ENCODE measurements at regions not wholly inside any gene's neighbourhood (a gene's known extent, or its start where the extent isn't known, plus 50 kb on each side); places are given as distances from the start of the nearest gene placed in this dataset.

DNA sequence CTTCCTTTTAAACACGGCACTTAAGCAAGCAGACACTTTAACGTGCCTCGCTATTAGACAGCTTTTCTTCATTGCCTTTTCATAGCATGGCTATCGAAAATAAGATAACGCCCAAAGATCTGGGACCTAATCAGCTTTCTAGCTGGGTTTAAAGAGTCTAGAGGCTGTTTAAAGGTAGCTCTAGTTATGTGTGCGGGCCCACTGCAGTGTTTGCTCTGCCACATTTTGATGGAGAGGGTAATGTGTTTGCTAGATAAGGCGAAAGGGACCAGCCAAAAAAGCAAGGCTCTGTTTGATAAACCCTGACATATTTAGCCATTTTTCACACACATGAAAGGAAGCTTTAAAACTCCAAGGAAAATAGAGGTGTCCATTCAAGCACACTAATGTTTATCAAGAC lies 91.6 kb downstream of the NR2F2 start:
- ATAC-seq (replicated peaks) (no peak), DNase-seq (no peak)
- H3K36me3 Mint-ChIP-seq: no peaks in the 10 kb centered on the region
- peaks cover 2 to 5% of the 10 kb centered on the region in 2 donors for H3K4me1 Mint-ChIP-seq
- H3K27ac Mint-ChIP-seq: no peak overlapping the region
- H3K4me3 Mint-ChIP-seq: no peak overlapping the region
- no peaks in the 10 kb centered on the region for H3K9me3 Mint-ChIP-seq
- H3K27me3 Mint-ChIP-seq: peaks cover 25 to 40% of the 10 kb centered on the region in 2 donors

DNA sequence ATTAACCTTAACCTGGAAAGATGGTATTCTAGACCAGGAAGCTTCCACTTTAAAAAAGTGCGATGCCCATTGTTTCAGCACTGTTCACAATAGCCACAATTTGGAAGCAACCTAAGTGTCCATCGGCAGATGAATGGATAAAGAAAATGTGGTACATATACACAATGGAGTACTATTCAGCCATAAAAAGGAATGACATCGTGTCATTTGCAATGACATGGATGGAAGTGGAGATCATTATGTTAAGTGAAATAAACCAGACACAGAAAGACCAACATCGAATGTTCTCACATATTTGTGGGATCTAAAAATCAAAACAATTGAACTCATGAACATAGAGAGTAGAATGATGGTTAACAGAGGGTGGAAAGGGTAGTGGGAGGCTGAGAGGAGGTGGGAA lies 94.2 kb downstream of the NR2F2 start:
- Mint-ChIP-seq H3K36me3 (no peaks in the 10 kb centered on the region), H3K27me3 (peaks cover 8 to 15% of the 10 kb centered on the region in 2 donors), H3K4me1 (no peaks in the 10 kb centered on the region), H3K27ac (no peak overlapping the region), H3K4me3 (no peak overlapping the region), H3K9me3 (no peaks in the 10 kb centered on the region)
- no peak for ATAC-seq (replicated peaks)
- DNase-seq: no peak

DNA sequence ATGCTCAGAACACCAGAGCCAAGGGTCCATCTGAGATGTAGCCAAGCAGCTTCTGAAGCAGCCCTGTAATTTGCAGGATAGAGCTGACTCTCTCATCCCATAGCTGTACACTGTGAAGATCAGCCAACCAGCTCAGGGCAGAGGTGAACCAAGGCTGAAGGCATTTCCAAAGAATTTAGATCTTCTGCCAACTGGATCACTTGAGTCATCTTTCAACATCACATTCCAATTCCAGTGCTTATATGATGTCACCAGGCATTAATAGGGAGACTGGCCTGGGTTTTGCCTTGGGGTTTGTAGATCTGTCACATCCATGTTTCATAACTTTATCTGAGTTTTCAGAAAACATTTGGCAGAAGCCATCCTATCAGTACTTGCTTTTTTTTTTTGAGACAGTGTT lies 98.2 kb downstream of the NR2F2 start:
- no peaks in the 10 kb centered on the region for H3K4me1 Mint-ChIP-seq
- DNase-seq (no peak), ATAC-seq (replicated peaks) (no peak)
- no peak overlapping the region for H3K27ac Mint-ChIP-seq
- no peak overlapping the region for H3K4me3 Mint-ChIP-seq
- H3K27me3 Mint-ChIP-seq: no peaks in the 10 kb centered on the region
- no peaks in the 10 kb centered on the region for H3K36me3 Mint-ChIP-seq
- H3K9me3 Mint-ChIP-seq: no peaks in the 10 kb centered on the region

DNA sequence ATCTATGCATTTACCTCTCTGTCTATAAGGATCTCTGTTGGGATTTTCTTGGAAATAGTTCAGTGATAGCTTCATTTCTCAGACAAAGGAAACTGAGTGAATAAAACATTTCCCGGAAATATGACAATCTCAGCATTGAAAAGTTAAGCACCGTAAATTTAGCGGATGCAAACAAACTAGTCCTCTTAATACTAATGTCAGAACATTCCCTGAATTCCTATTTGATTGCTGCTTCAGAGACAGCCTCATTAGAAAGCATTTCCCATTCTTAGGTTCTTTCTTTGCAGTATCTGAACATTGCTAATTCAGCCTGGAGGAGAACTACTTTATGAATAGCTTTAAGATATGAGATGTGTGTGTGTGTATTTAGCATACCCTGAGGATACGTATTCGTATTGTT lies 101.3 kb downstream of the NR2F2 start:
- Mint-ChIP-seq H3K4me1 (no peaks in the 10 kb centered on the region), H3K9me3 (no peaks in the 10 kb centered on the region), H3K36me3 (no peaks in the 10 kb centered on the region), H3K27me3 (no peaks in the 10 kb centered on the region), H3K27ac (no peak overlapping the region), H3K4me3 (no peak overlapping the region)
- DNase-seq (no peak), ATAC-seq (replicated peaks) (no peak)

DNA sequence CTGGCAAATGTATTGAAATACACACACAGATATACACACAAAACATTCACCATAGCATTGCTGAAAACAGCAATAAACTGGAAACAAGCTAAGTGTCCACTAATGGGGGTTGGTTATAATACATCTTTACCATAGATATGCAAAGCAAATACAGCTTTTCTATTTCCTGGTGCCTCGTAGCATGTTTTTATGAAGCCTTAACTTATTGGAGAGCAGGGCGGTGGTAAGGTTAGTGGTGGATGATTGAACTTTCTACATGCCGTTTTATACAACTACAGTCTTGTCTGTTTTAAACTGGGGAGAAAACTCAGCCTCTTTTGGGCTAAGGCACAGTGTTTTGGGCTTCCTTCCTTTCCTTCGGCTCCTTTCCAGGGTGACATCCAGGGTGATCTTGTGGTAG lies 104.5 kb downstream of the NR2F2 start:
- DNase-seq (no peak), ATAC-seq (replicated peaks) (no peak)
- no peak overlapping the region for H3K27ac Mint-ChIP-seq
- H3K4me1 Mint-ChIP-seq: no peaks in the 10 kb centered on the region
- no peaks in the 10 kb centered on the region for H3K9me3 Mint-ChIP-seq
- no peaks in the 10 kb centered on the region for H3K36me3 Mint-ChIP-seq
- no peak overlapping the region for H3K4me3 Mint-ChIP-seq
- H3K27me3 Mint-ChIP-seq: no peaks in the 10 kb centered on the region

DNA sequence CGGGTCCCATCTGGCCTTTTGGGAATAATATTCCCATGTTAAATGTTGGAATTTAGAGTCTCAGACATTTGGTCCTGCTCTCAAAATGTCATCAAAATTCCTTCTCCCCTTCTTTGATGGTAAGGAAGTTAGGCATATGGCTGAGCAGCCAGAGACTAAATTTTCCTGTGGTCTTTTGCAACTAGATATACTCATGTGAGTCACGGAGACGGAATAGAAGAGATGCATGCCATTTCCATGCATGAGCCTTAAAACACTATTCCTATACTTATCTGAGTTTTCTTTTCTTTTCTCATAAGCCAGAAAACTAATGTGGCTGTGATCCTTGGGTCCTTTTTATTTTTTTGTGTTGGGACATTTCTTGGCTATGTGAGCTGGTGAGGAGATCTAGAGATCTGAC lies 105.3 kb downstream of the NR2F2 start:
- H3K4me3 Mint-ChIP-seq: no peak overlapping the region
- no peaks in the 10 kb centered on the region for H3K9me3 Mint-ChIP-seq
- ATAC-seq (replicated peaks) (no peak), DNase-seq (no peak)
- H3K36me3 Mint-ChIP-seq: no peaks in the 10 kb centered on the region
- H3K4me1 Mint-ChIP-seq: no peaks in the 10 kb centered on the region
- no peak overlapping the region for H3K27ac Mint-ChIP-seq
- H3K27me3 Mint-ChIP-seq: no peaks in the 10 kb centered on the region

DNA sequence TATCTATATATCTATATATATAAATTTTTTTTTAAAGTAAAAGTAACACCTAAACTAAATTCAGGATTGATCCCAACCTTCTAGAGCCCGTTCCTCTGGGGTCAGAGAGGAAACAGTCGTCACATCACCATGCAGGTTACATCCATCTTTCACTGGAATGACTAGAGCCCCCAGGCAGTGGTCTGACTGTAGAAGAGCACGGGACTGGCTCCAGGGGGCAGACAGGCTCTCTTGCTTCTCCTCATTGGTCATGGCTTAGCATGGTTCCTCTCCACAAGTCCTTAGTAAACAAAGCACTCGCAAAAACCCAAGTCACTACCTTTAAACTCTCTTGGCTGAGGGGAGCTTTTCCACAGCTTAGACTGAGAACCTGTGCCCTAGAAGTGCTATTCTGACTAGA lies 110.5 kb downstream of the NR2F2 start:
- no peak for ATAC-seq (replicated peaks)
- DNase-seq: no peak
- no peak overlapping the region for H3K27ac Mint-ChIP-seq
- H3K36me3 Mint-ChIP-seq: no peaks in the 10 kb centered on the region
- H3K4me3 Mint-ChIP-seq: no peak overlapping the region
- H3K9me3 Mint-ChIP-seq: peaks cover 0 to 1% of the 10 kb centered on the region in 2 donors
- no peaks in the 10 kb centered on the region for H3K4me1 Mint-ChIP-seq
- H3K27me3 Mint-ChIP-seq: no peaks in the 10 kb centered on the region

DNA sequence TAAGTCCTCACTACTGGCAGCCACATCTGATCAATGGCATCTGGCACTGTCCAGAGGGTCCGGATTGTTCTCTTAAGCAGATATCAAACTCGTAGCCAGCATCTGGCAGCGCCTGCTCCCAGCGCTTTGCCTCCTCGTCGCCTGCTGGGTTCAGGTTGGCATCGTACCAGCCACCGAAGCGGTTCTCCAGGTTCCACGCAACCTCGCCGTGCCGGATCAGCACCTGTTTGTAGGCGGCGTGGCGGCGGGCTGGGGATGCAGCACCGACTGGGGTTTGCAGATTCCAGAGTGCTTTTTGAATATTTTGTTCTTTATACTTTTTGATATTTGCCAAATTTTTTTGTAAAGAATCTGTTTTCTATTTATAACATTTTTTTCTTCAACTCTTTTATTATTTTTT lies 111.6 kb downstream of the NR2F2 start:
- Mint-ChIP-seq H3K4me1 (no peaks in the 10 kb centered on the region), H3K27me3 (no peaks in the 10 kb centered on the region)

DNA sequence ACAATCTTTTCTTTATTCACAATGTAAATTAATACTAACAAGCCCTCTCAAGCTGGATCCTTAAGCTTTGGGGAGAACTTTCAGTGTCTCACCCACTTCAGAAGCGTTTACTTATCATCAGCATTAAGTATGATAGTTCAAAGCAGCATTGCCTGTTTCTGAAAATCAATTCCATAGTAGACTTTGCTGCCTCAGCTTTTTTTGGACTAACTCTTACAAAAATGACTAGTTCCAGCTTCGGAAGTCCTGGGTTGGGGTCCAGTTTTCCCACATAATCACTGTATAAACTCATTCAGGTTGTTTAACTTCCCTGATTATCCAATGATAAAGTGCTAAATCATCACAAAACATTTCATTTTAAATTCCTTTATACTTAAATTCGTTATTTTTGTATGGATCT lies 114.4 kb downstream of the NR2F2 start:
- no peaks in the 10 kb centered on the region for H3K36me3 Mint-ChIP-seq
- H3K9me3 Mint-ChIP-seq: peaks cover 0 to 1% of the 10 kb centered on the region in 2 donors
- H3K4me1 Mint-ChIP-seq: no peaks in the 10 kb centered on the region
- no peak overlapping the region for H3K4me3 Mint-ChIP-seq
- no peak overlapping the region for H3K27ac Mint-ChIP-seq
- ATAC-seq (replicated peaks) (no peak), DNase-seq (no peak)
- no peaks in the 10 kb centered on the region for H3K27me3 Mint-ChIP-seq

More for the DNA sequence above, 111.6 kb downstream of the NR2F2 start:
- no peak overlapping the region for H3K4me3 Mint-ChIP-seq
- no peak overlapping the region for H3K27ac Mint-ChIP-seq
- peaks cover 0 to 1% of the 10 kb centered on the region in 2 donors for H3K9me3 Mint-ChIP-seq
- no peaks in the 10 kb centered on the region for H3K36me3 Mint-ChIP-seq
- ATAC-seq (replicated peaks) (no peak), DNase-seq (no peak)

DNA sequence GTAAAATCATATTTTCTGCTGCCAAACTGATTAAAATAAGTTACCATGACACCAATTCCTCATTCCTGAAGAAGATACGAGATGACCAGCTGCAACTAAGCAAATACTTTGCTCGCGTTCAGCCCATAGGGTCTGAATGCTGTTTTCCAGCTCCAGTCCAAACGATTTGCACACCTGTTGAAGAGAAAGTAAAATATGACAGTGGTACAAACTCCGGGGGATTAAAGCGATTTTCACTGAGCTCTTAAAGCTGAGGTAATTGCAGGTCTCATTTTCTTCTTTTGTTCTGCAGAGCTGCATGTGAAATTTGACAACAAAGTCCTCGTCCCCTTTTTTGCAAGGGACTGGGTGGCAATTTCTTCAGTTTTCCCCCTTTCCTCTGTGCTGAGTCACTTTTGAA lies 118.4 kb downstream of the NR2F2 start:
- H3K27me3 Mint-ChIP-seq: no peaks in the 10 kb centered on the region
- DNase-seq (no peak), ATAC-seq (replicated peaks) (no peak)
- no peak overlapping the region for H3K4me3 Mint-ChIP-seq
- no peaks in the 10 kb centered on the region for H3K4me1 Mint-ChIP-seq
- H3K9me3 Mint-ChIP-seq: no peaks in the 10 kb centered on the region
- no peaks in the 10 kb centered on the region for H3K36me3 Mint-ChIP-seq
- no peak overlapping the region for H3K27ac Mint-ChIP-seq

DNA sequence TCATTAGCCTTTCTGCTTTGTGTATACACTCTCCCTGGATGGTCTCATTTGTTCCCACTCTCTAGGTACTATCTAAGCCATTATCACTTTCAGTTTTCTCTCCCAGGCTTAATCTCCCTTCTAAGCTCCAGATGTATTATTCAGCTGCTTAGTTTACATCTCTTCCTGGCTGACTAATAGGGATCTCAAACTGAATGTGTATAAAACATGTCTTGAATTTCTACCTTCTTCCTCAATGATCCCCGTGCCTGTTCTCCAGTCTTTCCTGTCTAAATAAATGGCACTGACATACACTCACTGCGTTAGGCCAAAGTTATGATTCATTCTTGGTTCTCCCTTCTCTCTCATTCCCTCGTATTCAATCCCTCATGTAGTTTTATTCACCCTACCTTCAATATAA lies 127.3 kb downstream of the NR2F2 start:
- no peaks in the 10 kb centered on the region for H3K27me3 Mint-ChIP-seq
- no peak for ATAC-seq (replicated peaks)
- H3K27ac Mint-ChIP-seq: no peak overlapping the region
- no peaks in the 10 kb centered on the region for H3K36me3 Mint-ChIP-seq
- no peaks in the 10 kb centered on the region for H3K4me1 Mint-ChIP-seq
- no peak overlapping the region for H3K4me3 Mint-ChIP-seq
- no peaks in the 10 kb centered on the region for H3K9me3 Mint-ChIP-seq
- DNase-seq: no peak

DNA sequence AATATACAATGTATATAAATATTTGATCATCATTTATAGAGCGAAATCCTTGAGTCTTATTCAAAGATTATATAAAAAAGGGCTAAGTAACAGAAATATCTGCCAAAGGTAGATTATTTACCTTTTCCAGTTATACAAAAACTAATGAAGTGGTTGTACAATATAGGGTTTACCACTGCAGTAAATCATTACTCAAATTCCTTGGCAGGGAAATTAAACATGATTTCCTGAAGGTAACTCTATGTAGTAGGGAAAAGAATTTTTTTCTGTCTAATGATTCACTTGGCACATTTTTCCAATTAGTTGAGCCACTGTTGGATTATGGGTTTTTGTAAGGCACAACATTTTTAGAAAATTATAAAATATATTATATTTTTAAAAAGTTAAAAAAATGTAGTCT lies 129.6 kb downstream of the NR2F2 start:
- Mint-ChIP-seq H3K9me3 (no peaks in the 10 kb centered on the region), H3K27me3 (no peaks in the 10 kb centered on the region), H3K36me3 (no peaks in the 10 kb centered on the region), H3K4me3 (no peak overlapping the region), H3K27ac (no peak overlapping the region), H3K4me1 (no peaks in the 10 kb centered on the region)
- no peak for DNase-seq
- ATAC-seq (replicated peaks): no peak

DNA sequence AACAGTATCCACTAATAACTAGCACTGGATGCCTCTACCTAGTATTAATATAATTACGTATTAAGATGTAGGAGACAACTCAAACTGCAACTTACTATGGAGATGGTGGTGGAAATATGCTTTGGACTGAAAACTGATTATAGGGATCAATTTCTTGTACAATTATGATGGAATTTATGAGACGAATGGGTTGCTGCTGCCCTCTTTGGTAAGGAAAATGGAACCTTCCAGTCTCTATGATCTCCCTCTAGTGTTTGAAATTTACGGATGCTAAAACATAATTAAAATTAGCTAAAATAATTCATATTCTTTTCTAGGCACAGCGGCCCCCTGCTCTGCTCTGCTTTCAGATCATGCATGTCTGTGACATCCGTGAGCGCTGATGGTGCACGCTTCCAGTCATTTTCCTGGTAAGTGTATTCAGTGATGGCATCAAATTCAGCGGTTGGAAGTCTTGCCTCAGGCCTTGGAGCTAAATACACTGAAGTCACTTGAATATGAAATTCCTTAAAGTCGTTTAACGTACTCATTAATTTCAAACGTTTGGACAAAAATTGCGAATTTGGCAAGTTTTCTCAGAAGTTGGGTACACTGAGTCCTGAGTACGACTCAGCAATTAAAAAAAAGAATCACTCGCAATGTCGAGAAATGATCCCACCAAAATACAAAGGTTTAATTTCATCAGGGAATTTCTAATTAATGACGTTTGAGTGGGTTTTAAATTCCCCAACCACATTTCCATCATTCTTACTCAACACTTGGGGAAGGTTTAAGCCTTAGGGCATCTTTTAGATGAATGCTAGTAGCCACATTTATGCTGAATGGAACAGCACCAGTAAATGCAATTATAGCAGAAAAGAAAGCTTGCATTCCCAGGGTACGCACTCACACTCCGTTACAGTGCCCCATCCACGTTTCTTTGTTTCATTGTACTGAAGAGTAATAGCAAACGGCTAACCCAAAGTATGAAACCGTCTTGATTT lies 132.6 kb downstream of the NR2F2 start:
- no peak for DNase-seq
- H3K4me3 Mint-ChIP-seq: no peak overlapping the region
- ATAC-seq (replicated peaks): no peak

DNA sequence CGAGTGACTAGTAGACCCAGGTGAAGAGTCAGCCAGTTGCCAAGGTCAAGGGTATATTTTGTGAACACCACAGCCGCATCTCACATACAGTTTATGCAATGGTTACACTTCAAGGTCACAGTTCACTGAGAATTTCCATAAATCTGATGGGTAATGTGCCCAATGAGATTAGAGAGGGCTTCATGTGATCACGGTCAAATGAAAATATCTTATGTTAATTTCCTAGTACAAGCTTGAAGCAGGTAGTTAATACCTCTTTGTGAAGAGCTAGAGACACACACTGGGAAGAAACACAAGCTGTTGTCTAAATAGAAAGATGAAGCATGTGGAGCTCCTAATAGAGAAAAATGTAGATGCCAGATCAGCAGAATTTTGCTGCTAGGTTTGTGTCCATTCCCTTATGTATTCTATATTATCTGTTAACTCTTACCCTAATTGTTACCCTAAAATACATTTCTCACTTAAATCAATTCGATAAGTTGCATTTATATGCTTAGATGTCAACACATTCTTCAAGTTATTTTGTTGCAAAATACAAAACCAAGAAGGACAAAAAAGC lies 136.0 kb downstream of the NR2F2 start:
- ATAC-seq (replicated peaks) (no peak), DNase-seq (no peak)
- no peaks in the 10 kb centered on the region for H3K4me1 Mint-ChIP-seq
- no peak overlapping the region for H3K4me3 Mint-ChIP-seq
- H3K9me3 Mint-ChIP-seq: peaks cover 0 to 5% of the 10 kb centered on the region in 2 donors
- H3K27me3 Mint-ChIP-seq: no peaks in the 10 kb centered on the region
- no peak overlapping the region for H3K27ac Mint-ChIP-seq
- H3K36me3 Mint-ChIP-seq: no peaks in the 10 kb centered on the region

More for the DNA sequence above, 132.6 kb downstream of the NR2F2 start:
- no peaks in the 10 kb centered on the region for H3K27me3 Mint-ChIP-seq
- H3K36me3 Mint-ChIP-seq: no peaks in the 10 kb centered on the region
- no peaks in the 10 kb centered on the region for H3K9me3 Mint-ChIP-seq
- no peaks in the 10 kb centered on the region for H3K4me1 Mint-ChIP-seq
- no peak overlapping the region for H3K27ac Mint-ChIP-seq

DNA sequence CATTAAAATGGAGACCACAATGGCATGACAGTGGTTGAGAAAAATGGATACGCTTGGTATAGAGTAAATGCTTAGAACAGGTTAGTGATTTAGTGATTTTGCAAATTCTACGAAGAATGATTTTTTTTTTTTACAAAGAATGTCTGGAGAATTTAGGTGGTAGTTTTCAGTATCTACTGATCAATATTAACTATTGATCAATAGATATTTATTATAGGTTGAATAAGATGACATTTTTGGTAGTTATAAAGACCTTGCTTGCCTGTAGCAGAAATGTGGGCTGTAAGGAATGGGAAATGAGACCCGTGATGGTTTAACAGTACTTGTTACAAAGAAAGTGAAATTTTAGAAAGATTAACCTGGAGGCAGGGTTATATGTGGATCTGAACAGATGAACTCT lies 137.5 kb downstream of the NR2F2 start:
- Mint-ChIP-seq H3K4me3 (no peak overlapping the region), H3K36me3 (no peaks in the 10 kb centered on the region), H3K27ac (no peak overlapping the region), H3K4me1 (no peaks in the 10 kb centered on the region), H3K9me3 (peaks cover 0 to 5% of the 10 kb centered on the region in 2 donors), H3K27me3 (no peaks in the 10 kb centered on the region)
- ATAC-seq (replicated peaks) (no peak), DNase-seq (no peak)

Measured in stimulated activated naive B cell treated with anti-CD40 and anti-IgM and Interleukin-4, amounts not matched to agents 10 μg/mL and 1 μg/mL and 100 μg/mL, for 72 hours (primary cell).